ENCODE measurements at regions not wholly inside any gene's neighbourhood (a gene's known extent, or its start where the extent isn't known, plus 50 kb on each side); places are given as distances from the start of the nearest gene placed in this dataset.

DNA sequence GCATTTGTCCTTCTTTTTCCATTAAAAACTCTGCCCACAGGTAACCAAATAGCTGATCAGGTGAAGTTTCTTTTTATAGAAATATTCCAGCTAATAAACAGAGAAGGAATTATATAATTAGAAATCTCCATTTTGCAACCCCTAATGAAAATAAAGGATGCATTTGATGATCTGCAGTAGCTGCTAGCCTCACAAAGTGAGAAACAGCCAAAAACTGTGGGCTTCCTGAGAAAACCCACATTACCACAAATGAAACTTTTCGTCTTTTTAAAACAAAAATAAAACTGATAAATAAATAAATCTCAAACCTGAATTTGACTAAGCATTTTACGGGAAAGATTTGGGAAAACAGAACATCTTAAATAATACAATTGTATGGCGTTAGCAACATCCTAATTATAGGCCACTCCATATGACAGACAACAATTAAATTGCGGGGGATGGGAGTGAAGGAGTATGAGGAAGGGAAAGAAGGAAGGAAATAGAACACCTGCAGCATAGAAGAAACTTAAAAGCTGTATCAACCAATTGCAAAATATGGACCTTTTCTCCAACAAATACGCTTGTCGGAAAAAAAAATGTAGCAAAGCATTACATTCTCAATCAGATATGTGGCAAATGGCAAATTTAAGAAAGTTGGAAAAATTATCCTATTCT is 283.0 kb upstream of the ITGA1 start:
- TF ChIP-seq, protein P1, sequence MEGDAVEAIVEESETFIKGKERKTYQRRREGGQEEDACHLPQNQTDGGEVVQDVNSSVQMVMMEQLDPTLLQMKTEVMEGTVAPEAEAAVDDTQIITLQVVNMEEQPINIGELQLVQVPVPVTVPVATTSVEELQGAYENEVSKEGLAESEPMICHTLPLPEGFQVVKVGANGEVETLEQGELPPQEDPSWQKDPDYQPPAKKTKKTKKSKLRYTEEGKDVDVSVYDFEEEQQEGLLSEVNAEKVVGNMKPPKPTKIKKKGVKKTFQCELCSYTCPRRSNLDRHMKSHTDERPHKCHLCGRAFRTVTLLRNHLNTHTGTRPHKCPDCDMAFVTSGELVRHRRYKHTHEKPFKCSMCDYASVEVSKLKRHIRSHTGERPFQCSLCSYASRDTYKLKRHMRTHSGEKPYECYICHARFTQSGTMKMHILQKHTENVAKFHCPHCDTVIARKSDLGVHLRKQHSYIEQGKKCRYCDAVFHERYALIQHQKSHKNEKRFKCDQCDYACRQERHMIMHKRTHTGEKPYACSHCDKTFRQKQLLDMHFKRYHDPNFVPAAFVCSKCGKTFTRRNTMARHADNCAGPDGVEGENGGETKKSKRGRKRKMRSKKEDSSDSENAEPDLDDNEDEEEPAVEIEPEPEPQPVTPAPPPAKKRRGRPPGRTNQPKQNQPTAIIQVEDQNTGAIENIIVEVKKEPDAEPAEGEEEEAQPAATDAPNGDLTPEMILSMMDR (IDR thresholded peaks at IDR 0.05), result no peak
- TF ChIP-seq POLR2A (IDR thresholded peaks at IDR 0.05), result no peak

Measured in uterus (tissue), 2 donors.